ENCODE measurements at regions not wholly inside any gene's neighbourhood (a gene's known extent, or its start where the extent isn't known, plus 50 kb on each side); places are given as distances from the start of the nearest gene placed in this dataset.

DNA sequence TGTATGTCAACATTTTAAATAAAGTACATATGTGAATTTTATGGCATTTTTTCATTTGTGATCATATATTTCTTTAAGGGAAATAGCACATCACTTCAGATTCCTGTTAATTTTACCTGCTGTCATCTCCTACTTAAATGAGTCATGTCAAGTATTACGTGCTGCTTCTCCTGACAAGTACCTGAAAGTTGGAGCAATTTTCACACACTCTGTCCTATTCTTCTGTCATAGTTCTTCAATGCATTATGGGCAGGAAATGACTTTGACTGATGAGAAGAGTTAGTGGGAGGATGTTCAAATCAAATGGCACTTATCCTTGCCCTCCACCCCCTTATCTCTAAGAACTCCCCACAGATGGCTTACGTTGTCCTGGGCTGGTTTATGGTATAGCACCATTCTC lies 64.2 kb upstream of the SYTL5 start:
- no TSS peak for BruUV-seq (replicated peaks)
- H3K36me3 ChIP-seq (ENCODE audit: control insufficient read depth in 2 of 2, insufficient read depth in 2 of 2, low read length in 1 of 2): no peaks in the 10 kb centered on the region
- H3K9ac ChIP-seq (ENCODE audit: control insufficient read depth, insufficient read depth, low read length): no peak overlapping the region
- WGBS (ENCODE audit: insufficient coverage, insufficient replicate concordance, low lambda C conversion rate, missing lambda C conversion rate): 3% methylated on average over 2 of the region's 2 CpGs
- intact Hi-C loops (cut with micrococcal nuclease; ENCODE audit: unreplicated experiment) (no loop called here), in situ Hi-C loops (cut with MboI) (no loop called here)
- FAIRE-seq (no peak), DNase-seq (ENCODE audit: low read depth, low spot score) (no peak), ATAC-seq (no peak)
- H3K27ac ChIP-seq (ENCODE audit: control insufficient read depth, insufficient read depth): no peak overlapping the region
- H3K27me3 ChIP-seq (replicated peaks in 1 of 2; ENCODE audit: control insufficient read depth in 2 of 2, insufficient read depth in 2 of 2, low read length in 1 of 2): no peaks in the 10 kb centered on the region; a peak in 1 of 4 replicates
- no peak overlapping the region for H3K4me2 ChIP-seq (ENCODE audit: control insufficient read depth, insufficient read depth)
- no peaks in the 10 kb centered on the region for H3K79me2 ChIP-seq (ENCODE audit: control insufficient read depth, insufficient read depth, low read length)
- no peak overlapping the region for H2AFZ ChIP-seq (ENCODE audit: control insufficient read depth, low read depth, low read length)
- H3K4me3 ChIP-seq: no peak overlapping the region
- SMC1A ChIA-PET (ENCODE audit: uncharacterized antibody, unreplicated experiment): no interaction called here
- no peaks in the 10 kb centered on the region; the same call in 2 of the 3 replicates for H3K9me3 ChIP-seq (replicated peaks; ENCODE audit: control insufficient read depth, insufficient read depth, low read length)
- H4K20me1 ChIP-seq (ENCODE audit: control insufficient read depth, insufficient read depth): no peaks in the 10 kb centered on the region
- RAD21 ChIA-PET (ENCODE audit: unreplicated experiment): no interaction called here
- CTCF ChIA-PET: no interaction called here
- H3K4me1 ChIP-seq (ENCODE audit: control insufficient read depth, insufficient read depth, low read length): no peaks in the 10 kb centered on the region
- TF ChIP-seq RUNX3 (IDR thresholded peaks at IDR 0.05; ENCODE audit: low read length): no peak
- POLR2A ChIA-PET: no interaction called here

DNA sequence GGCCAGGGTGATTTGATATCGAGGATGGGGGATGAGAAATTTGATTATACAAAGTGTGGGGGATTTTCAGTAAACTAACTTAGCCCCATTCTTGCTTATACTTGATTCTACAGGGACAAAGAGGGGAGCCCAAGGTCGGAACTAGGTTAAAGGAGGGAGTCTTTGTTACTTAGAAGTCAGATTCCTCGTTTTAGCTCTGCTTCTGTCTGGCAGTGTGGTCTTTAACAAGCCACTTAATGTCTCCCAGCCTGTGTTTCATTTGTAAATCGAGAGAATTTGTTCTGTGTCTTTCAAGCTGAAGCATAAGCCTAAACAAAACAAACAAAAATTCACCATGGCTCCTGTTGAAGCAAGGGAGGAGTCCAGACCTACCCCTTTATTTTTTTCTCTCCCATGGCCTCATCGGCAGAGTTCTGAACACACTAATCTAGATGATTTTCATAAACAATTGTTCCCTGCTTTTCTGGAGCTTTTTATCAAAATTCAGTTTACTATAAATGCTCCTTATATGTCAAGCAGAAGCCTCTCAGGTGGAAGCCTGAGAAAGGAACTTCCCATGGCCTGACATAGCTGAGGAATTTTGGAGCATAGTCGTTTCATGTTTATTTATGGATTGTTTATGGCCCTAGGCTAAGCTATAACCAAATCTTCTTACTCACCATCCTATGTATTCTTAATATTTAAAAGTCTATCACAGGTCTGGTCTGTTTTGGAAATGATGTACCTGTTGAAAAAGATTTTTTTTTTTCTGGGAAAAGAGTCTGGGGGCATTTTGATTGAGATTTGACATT lies 62.6 kb upstream of the SYTL5 start:
- ATAC-seq (no peak), FAIRE-seq (no peak), DNase-seq (ENCODE audit: low read depth, low spot score) (no peak)
- ChIA-PET CTCF (no interaction called here), SMC1A (ENCODE audit: uncharacterized antibody, unreplicated experiment) (interaction anchor here (0.6 kb wide), 1 partner anchor 623 kb away, joined by 3 read pairs; no protein-coding TSS in a partner anchor), POLR2A (no interaction called here), RAD21 (ENCODE audit: unreplicated experiment) (no interaction called here)
- Histone ChIP-seq H3K27ac (ENCODE audit: control insufficient read depth, insufficient read depth) (no peak overlapping the region), H3K27me3 (replicated peaks in 1 of 2; ENCODE audit: control insufficient read depth in 2 of 2, insufficient read depth in 2 of 2, low read length in 1 of 2) (no peaks in the 10 kb centered on the region; a peak in 1 of 4 replicates), H3K4me2 (ENCODE audit: control insufficient read depth, insufficient read depth) (no peak overlapping the region), H4K20me1 (ENCODE audit: control insufficient read depth, insufficient read depth) (no peaks in the 10 kb centered on the region), H3K4me1 (ENCODE audit: control insufficient read depth, insufficient read depth, low read length) (no peaks in the 10 kb centered on the region), H3K9me3 (replicated peaks; ENCODE audit: control insufficient read depth, insufficient read depth, low read length) (no peaks in the 10 kb centered on the region; the same call in 2 of the 3 replicates), H2AFZ (ENCODE audit: control insufficient read depth, low read depth, low read length) (no peak overlapping the region), H3K9ac (ENCODE audit: control insufficient read depth, insufficient read depth, low read length) (no peak overlapping the region), H3K36me3 (ENCODE audit: control insufficient read depth in 2 of 2, insufficient read depth in 2 of 2, low read length in 1 of 2) (no peaks in the 10 kb centered on the region), H3K79me2 (ENCODE audit: control insufficient read depth, insufficient read depth, low read length) (no peaks in the 10 kb centered on the region), H3K4me3 (no peak overlapping the region)
- in situ Hi-C loops (cut with MboI) (no loop called here), intact Hi-C loops (cut with micrococcal nuclease; ENCODE audit: unreplicated experiment) (no loop called here)
- BruUV-seq (replicated peaks): no TSS peak
- 10% methylated on average over 6 of the region's 6 CpGs for WGBS (ENCODE audit: insufficient coverage, insufficient replicate concordance, low lambda C conversion rate, missing lambda C conversion rate)
- TF ChIP-seq NBN (IDR thresholded peaks at IDR 0.05) (no peak), EP300 (IDR thresholded peaks at IDR 0.05; ENCODE audit: borderline replicate concordance in 1 of 2, control insufficient read depth in 1 of 2, low read depth in 2 of 2, low read length in 2 of 2) (no peak), STAT1 (conservative IDR thresholded peaks at IDR 0.05) (no peak), BCLAF1 (IDR thresholded peaks at IDR 0.05) (no peak), PAX8 (IDR thresholded peaks at IDR 0.05) (no peak)
- TF ChIP-seq, protein P1, sequence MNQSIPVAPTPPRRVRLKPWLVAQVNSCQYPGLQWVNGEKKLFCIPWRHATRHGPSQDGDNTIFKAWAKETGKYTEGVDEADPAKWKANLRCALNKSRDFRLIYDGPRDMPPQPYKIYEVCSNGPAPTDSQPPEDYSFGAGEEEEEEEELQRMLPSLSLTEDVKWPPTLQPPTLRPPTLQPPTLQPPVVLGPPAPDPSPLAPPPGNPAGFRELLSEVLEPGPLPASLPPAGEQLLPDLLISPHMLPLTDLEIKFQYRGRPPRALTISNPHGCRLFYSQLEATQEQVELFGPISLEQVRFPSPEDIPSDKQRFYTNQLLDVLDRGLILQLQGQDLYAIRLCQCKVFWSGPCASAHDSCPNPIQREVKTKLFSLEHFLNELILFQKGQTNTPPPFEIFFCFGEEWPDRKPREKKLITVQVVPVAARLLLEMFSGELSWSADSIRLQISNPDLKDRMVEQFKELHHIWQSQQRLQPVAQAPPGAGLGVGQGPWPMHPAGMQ (IDR thresholded peaks at IDR 0.05; ENCODE audit: borderline replicate concordance): no peak
- TF ChIP-seq, protein P2, sequence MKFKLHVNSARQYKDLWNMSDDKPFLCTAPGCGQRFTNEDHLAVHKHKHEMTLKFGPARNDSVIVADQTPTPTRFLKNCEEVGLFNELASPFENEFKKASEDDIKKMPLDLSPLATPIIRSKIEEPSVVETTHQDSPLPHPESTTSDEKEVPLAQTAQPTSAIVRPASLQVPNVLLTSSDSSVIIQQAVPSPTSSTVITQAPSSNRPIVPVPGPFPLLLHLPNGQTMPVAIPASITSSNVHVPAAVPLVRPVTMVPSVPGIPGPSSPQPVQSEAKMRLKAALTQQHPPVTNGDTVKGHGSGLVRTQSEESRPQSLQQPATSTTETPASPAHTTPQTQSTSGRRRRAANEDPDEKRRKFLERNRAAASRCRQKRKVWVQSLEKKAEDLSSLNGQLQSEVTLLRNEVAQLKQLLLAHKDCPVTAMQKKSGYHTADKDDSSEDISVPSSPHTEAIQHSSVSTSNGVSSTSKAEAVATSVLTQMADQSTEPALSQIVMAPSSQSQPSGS (IDR thresholded peaks at IDR 0.05; ENCODE audit: low read length): no peak

Measured in GM12878 (cell line).